Fibroblast of skin of left biceps (primary cell): ENCODE measurements at regions not wholly inside any gene's neighbourhood (a gene's known extent, or its start where the extent isn't known, plus 50 kb on each side); places are given as distances from the start of the nearest gene placed in this dataset.

Experiments used
- DNase-seq, 2 experiments: peaks; one replicate each; pipeline ENCODE4 v3.0.0-alpha.2; 2013; ENCODE audit warnings: low read depth in 2 of 2

DNA sequence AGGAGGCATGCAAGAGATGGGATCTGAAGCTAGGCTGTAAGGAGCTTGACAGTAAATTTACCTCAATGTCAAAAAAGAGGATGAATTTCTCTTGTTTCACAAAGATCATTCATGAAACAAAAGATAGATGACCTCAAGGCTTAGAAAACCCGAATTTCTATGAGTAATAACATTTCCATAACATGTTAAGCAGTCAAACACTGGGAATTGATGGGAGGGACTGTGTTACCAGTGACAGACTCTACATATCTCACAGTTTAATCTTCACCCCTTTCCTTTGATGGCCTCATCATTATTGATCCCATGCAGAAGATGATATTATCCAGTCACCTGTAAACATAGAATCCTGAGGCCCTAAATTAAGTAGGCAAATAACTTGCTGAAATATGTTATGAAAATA, 53.5 kb upstream of the VGLL3 start:
- DNase-seq = no peak

GRCh38 chr3:87041191-87041590, 50.2 kb upstream of the VGLL3 start:
- DNase-seq = no peak
